HG03108 (cell line): ENCODE measurements at regions not wholly inside any gene's neighbourhood (a gene's known extent, or its start where the extent isn't known, plus 50 kb on each side); places are given as distances from the start of the nearest gene placed in this dataset.

Experiments used
- ATAC-seq: cut with Tn5 transposase; IDR thresholded peaks from one replicate; pipeline ENCODE4 v1.9.1; 2021; ENCODE audit warnings: moderate library complexity; ENCODE audit not compliant: unreplicated experiment

DNA sequence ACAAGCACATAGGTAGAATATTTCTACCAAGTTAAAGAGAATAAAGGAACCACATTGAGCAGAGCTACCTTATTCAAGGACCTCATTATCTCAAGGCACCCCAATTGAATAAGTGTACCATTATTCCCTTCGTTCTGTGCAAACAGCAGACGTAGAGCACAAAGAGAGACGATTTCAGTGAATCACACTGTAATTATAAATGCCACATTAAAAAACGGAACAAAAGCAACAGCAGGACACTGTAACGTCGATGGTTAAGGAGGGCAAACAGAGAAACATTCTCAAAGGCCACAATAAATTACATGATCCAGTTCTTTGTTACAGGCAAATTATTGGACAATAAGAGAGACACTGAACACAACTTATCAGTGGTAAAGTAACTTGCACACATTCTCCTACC is 644.1 kb upstream of the TENM3 start:
- ATAC-seq: no peak

DNA sequence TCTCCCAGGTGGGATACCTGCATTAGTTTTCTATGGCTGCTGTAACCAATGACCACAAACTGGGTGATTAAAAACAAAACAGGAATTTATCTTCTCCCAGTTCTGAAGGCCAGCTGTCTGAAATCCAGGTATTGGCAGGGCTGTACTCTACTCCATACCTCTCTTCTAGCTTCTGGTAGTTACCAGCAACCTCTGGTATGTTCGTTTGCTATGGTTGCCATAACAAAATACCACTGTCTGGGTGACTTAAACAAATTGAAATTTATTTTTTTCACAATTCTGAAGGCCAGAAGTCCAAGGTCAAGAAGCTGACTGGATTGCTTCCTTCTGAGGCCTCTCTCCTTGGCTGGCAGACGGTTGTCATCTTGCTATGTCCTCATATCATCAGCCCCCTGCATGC is 642.1 kb upstream of the TENM3 start:
- ATAC-seq: no peak

DNA sequence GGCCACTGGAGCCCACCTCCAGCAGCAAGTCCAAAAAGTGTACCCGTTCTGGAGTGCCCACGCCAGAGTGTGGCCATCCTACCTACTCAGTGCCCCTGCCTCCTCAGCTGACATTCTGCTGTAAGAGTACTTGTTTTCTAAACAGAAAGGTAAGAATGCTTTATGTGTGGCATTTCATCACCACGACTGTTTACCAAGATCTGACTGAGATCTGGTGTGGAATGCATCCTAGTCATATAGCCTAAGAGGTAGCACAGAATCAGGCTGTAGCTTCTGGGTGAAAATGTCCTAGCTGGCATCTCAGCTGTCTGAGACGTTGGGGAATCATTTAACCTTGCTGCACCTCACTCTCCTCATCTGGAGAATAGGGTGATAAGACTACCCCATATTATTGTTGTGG is 638.7 kb upstream of the TENM3 start:
- ATAC-seq: no peak

DNA sequence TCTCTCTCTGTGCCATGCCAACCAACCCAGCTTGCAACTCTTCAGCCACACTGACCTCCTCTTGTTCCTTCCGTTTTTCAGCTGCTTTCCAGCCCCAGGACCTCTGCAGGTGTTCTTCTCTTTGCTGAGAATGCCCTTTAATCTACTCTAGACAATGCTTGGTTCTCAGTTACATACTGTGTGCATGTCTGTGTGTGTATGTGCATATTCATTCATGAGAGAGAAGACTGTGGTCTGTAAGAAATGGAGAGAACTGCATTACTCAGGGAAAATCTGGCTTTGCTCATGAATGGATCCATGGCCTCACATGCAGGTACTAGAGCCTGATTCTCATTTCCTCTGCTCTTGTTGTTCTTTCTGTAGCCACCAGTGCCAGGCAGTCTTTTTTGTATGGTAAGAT is 636.9 kb upstream of the TENM3 start:
- no peak for ATAC-seq

DNA sequence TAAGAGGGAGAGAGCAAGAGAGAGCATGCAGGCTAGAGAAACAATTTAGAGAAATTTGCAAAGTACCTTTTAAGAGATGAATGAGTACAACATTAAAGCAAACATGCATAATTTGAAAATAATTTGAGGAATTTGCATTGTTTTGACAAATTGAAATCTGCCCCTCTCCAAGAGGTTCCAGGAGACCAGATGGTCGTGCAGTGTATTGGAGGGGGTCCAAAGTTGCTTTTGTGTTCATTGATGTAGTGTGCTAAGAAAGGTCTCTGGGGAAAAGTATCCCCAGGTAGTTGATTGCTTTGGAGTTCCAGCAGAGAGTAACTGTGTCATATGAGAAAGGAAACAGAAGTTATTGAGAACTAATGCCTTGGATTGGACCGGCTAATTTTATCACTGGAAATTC is 635.0 kb upstream of the TENM3 start:
- no peak for ATAC-seq

DNA sequence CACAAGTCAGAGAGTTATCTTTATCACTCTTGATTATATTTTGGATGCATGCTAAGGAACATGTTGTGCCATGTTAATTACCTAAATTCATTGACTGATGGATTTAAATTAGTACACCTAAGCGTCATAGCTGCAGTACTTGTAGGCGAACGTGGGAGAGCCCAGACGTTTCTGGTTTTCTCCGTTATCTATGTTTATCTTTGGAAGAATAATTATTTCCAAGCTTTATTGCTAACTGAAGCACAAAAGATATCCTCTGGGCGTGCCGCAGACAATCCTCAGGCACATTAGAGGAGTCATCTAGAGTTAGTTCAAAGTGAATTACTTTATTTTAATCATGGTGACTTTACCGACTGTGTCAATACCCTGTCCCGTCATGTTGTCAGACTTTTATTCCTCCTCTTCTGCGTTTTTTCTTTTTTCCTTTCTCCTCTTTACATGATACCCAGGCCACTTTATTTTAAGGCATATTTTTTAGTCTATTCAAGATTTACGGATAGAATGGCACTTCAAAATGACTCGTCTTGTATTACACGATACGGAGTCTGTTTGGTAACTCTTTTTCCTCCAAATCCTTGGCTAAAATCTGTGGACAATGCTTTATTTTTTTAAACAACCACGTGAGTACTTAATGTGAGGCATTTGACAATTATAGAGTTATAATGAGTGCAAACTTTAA is 632.0 kb upstream of the TENM3 start:
- no peak for ATAC-seq

DNA sequence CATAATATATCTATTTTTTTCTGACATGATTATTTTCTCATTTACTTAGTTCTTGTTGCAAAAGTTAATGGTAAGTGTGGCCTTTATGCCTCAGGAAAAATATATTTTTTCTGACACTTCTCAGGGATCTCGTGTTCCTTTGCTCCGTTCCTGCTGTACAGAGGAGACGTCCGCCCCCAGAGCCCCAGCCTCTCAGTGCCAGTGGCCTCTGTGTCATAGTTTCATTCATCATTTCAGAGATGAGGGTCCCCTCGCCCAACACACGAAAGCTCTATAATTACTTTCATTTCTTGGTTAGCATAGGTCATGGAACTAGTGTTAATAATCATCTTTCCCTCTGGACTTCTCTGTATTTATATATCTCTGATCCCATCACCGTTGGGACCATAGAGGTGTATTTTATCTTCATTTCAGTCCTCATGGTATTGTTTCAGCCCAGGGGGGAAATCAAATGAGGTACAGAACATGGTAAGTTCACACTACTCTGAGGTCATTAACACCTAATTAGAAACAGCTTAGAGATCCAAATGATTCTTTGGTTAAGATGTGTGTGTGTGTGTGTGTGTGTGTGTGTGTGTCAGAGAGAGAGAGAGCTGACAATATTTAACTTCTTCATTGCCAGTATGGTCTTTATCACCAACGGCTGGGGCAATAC is 631.1 kb upstream of the TENM3 start:
- ATAC-seq: no peak

DNA sequence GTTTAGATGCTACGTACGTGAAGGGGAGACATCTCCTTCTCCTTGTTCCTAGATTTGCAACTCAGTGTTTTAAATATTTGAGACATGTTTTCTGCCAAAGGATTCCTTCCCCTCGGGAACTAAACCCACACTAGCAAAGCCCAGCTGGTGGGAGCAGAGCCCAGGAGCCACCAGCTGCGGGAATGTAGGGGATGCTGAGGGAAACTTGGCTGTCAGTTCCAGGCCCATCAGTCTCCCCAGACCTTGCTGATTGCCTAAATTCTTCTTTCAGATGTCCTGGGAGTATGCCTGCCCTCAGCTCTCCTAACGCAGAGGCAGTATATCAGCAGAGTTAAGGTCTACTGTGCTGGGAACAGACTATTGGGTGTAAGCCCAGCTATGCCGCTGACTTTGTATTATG is 630.0 kb upstream of the TENM3 start:
- ATAC-seq: no peak

DNA sequence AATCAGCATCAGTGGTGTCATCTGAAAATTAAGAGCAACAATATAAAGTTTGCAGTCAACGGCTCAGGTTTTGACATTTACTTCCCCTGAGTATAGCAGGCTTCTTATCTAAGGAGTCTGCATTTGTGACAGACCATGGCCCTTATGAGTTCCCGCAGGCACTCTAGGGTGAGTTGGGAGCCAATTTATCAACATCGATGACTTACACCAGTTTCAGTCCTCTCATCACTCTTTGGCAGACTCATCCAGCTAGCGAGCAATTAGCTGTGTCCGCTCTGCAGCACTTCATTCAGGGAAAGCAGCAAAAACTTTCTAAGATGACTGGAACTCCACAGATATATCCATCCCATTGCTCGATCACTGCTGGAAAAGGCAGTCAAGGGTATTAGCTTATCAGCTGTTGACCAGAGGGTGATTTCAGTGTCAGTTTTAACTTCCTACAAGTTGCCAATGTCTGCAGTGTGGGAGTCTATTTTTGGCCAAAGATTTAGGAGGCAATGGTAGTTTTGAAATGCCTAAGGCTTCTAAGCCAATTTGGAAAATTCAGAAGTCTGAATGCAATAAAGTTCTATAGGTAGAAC is 625.1 kb upstream of the TENM3 start:
- no peak for ATAC-seq

DNA sequence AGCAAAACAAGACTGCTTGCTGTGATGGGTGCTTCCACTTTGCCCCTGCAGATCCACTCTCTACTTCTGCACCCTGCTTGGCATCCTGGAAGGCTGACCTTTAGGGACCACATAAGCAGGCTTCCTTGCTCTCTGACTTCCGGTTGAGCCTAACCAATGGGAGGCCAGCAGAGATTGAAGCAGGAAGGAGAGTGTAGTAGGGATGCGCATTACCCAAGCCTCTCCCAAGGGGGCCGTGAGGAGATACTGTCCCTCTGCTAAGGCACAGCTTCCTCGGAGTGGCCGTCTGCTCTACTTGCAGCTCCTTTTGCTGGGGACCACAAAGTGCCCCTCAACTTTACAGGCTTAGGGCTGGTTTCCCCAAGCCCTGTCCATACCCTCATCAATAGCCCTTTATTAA is 624.3 kb upstream of the TENM3 start:
- no peak for ATAC-seq

DNA sequence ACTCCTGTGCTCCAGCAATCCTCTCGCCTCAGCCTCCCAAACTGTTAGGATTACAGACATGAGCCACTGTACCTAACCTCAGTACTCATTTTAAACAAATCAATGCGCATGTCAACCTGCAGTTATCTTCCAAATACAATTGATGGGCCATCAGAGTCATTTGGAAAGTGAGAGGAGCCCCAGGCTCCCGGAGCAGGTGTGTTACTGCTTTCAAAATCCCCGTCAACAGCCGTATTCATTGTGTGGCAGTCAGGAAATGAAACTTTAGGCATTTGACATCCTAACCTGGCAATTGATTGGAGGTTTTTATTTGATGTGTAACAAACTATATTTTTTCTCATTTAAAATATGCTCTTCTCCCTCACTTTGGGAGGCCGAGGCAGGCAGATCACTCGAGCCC is 623.6 kb upstream of the TENM3 start:
- no peak for ATAC-seq

DNA sequence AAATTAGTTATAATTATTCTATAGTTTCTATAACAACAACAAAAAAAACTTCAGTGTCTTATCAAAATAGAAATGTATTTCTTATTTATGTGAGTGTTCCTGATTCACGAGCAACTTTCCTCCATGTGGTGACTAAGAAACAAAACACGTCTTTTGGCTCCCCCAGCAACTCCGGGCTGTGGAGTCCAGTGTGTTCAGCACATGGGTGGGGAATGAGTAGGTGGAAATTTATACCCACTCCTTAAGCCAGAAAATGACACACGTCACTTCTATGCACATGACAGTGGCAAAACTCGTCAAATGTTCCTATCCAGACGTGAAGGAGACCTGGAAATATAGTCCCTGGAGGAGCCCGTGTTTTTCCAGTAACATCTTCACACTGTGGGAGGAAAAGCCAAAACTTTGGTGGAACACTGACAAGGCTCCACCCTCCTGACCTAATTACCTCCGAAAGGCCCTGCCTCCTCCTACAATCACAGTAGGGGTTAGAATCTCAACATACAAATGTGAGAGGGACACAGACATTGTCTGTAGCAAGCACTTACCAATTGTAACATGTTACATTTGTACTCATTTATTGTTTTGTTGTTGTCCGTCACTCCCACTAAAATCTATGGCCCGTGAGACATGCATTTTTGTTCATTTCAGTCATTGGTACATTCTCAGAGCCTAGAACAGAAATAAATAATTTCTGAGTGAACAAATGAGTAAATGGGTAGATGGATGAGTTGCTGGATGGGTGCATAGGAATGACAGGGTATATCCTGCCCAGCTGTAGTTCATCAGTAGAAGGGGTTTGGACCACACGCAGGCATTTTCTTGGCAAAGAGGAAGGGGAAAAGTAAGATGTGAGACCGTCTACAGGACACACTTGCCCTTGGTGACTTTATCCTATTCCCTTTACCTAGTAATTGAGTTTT is 605.8 kb upstream of the TENM3 start:
- no peak for ATAC-seq

DNA sequence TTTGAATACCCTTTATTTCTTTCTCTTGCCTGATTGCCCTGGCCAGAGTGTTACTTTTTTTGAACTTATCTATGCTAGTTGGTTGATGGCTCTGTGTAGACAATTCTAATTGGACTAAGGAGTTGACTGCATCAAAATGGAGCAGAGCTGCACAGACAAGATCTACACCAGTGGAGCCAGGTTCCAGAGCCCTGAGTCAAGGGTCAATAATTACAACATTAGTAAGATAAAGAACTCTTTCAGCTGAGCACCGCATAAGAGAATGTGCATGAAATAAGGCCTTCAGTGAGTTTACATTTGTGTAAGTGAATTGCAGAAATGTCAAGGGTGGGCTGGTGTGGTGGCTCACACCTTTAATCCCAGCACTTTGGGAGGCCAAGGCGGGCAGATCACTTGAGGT is 599.7 kb upstream of the TENM3 start:
- no peak for ATAC-seq

DNA sequence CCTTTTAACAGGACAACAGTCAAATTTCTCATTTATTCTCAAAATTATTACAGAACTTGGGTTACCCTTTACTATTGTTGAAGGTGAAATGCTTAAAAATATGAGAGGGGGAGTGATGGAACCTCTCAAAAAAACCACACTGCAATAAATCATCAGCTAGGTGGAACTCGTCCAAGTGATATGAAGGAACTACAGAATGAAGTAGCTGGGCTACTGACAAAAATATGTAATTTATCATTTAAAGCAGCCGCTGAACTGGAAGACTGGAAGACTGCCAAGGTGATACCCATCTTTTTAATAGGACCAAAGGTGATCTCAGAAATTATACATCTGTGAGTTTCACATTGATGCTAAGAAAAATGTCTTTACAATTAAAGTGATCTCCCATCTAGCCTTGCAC is 597.7 kb upstream of the TENM3 start:
- no peak for ATAC-seq

DNA sequence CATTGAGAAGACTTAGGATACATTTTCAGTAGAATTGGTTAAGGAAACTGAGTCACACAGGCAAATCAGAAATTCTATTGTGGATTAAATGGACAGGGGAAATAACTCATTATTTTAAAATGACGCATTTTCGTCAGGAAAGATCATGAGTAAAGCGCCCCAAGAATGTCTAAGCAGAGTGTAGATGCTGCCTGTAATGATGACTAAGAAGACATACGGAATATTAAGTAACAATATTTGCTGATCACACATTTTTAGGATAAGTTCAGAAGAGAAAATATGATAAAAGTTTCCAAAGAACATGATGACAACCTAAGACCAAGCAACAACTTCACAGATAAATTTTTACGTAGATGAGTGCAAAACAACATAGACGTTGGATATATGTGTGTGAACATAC is 596.3 kb upstream of the TENM3 start:
- no peak for ATAC-seq

DNA sequence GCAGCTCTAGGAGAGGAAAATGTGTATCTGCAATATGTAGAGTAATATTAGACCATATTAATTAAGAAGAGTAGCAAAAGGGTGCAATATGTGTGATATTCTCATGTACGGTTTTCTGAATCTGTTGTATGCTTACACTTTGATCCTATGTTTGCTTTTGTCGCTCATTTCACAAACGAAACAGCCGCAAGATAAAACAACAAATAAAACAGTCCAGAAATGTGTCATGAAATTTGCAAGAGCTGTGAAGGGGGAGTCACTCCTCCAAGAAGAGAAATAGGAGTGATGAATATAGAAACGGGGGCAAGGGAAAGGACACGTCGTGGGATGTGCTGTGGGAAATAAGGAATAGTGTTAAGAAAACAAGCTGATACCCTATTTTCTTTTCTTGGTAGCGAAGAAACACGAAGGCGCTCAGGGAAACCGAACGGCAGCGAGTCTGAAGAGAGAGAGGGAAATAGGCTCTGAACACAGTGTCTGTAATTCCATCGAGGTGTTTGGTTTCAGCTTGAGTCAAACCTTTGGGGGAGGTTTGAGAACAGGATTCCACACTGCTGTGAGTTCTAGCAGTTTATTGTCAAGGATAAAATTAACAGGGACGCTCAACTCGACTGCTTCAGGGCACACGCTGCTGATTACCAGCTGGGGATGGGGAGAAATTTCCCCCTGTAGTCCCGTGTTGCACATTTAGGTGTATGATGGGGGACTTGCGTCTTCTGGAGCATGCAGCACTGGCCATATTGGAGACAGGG is 595.6 kb upstream of the TENM3 start:
- ATAC-seq: no peak

DNA sequence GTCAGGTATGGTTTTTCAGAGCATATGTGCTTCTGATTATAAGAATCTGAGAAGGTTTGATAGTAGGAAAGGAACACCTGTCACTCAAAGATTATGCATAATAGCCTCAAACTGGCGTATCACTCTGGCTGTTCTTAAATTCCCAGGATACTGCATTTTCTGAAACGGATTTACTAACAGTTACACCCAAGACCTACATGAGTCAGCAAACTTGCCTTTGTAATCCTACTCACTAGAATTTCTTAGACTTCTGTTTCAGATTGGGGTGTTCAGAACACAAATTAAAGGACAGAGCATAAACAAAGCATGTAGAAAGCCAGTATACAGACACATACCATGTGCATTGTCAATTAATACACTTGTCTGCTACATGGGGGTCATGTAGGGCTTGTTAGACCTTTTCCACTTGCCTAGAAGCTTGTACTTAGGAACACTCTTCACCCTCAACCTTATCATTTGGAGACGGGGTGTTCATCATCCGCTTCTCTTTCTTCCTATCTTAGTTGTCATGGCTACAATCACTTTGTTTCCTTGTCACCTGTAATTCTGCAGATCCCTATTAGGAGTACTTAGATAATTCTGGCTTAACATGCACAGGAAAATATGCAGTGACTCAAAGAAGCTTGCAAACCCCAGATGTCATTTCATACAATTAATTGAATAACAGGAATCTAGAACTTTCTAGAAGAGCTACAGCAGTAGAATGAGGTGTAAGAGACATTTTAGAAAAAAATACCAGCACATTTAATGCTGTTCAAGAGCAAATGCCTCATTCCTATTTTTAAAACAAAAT is 593.0 kb upstream of the TENM3 start:
- no peak for ATAC-seq

DNA sequence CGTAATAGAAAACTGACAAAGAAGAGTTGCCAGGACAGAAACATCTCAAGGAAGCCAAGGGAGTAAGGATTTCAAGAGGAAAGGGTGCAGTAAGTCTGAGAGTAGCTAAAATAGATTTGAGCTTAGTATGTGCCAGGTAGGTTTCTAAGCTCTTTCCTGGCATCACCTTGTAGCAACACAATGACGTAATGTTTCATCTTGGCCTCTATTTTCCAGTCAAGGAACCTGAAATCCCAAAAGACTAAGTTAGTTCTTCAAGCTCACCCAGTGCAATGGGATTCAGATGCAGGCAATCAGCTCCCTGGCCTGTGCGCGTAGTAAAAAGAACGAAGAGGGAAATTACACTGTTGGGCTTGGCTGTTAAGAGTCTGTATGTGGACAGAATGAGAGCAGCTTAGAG is 586.5 kb upstream of the TENM3 start:
- no peak for ATAC-seq

DNA sequence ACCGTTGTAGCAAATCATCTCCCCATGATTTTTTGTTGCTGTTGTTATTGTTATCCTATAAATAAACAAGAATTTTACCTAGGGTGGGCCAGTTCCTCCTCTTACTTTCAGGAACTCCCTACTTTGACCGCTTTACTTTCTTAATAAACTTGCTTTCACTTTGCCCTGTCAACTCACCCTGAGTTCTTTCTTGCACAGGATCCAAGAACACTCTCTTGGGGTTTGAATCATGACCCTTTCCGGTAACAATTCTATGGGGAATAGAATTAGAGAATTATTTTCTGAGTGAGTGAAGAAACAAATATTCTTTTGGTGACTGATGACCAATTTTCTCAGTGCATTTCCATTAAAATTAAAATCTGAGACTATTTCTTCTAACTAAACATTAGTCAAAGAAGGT is 584.0 kb upstream of the TENM3 start:
- no peak for ATAC-seq

DNA sequence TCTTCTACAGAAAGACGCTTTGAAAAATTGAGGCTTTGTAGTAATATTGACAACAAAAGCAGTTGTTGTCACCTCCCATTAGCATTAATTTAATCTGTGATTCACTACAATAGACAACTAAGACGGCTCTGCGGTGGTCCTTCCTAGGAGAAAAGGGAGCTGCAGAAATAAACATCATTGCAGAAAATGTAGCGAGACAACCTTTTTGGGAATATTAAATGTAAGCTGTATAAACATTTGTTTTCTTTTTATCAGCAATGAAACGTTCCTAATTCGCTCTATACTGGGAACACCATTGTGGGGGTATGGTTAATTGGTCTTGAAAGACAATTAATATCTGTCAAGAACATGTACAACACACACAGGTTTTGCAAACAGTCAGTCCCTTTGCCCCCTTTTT is 583.3 kb upstream of the TENM3 start:
- ATAC-seq: no peak
